ENCODE measurements at regions not wholly inside any gene's neighbourhood (a gene's known extent, or its start where the extent isn't known, plus 50 kb on each side); places are given as distances from the start of the nearest gene placed in this dataset.

- intact Hi-C loops (cut with micrococcal nuclease; ENCODE audit: unreplicated experiment), result no loop called here
- H3K27me3 ChIP-seq (replicated peaks; ENCODE audit: insufficient read depth, low read depth, low read length, poor library complexity), result no peaks in the 10 kb centered on the region
- BruUV-seq (replicated peaks), result no TSS peak
- H3K27ac ChIP-seq (ENCODE audit: low read depth, low read length, poor library complexity, severe bottlenecking), result no peak overlapping the region
- TF ChIP-seq CTCF (conservative IDR thresholded peaks at IDR 0.05; ENCODE audit: low read depth, low read length) (no peak), EZH2 (IDR thresholded peaks at IDR 0.05; ENCODE audit: borderline replicate concordance, low read depth, low read length, poor library complexity, severe bottlenecking) (no peak)
- DNase-seq (ENCODE audit: low spot score), result no peak
- POLR2A ChIA-PET (ENCODE audit: low non-redundant PET), result no interaction called here
- CTCF ChIA-PET, result no interaction called here
- no peaks in the 10 kb centered on the region for H3K9me3 ChIP-seq (ENCODE audit: low read depth, low read length, poor library complexity, severe bottlenecking)
- H3K36me3 ChIP-seq (ENCODE audit: insufficient read depth, low read length, poor library complexity, severe bottlenecking), result no peaks in the 10 kb centered on the region
- H3K4me3 ChIP-seq (ENCODE audit: low read depth, low read length, poor library complexity, severe bottlenecking), result no peak overlapping the region
- no peaks in the 10 kb centered on the region for H3K4me1 ChIP-seq (ENCODE audit: insufficient read depth, low read length, poor library complexity, severe bottlenecking)
These were observed 903.7 kb upstream of the ADGRL3 start for GRCh38 chr4:60296386-60296785.

- Histone ChIP-seq H3K27ac (ENCODE audit: low read depth, low read length, poor library complexity, severe bottlenecking) (no peak overlapping the region), H3K27me3 (replicated peaks; ENCODE audit: insufficient read depth, low read depth, low read length, poor library complexity) (no peaks in the 10 kb centered on the region), H3K36me3 (ENCODE audit: insufficient read depth, low read length, poor library complexity, severe bottlenecking) (no peaks in the 10 kb centered on the region), H3K9me3 (ENCODE audit: low read depth, low read length, poor library complexity, severe bottlenecking) (no peaks in the 10 kb centered on the region), H3K4me3 (ENCODE audit: low read depth, low read length, poor library complexity, severe bottlenecking) (no peak overlapping the region), H3K4me1 (ENCODE audit: insufficient read depth, low read length, poor library complexity, severe bottlenecking) (no peaks in the 10 kb centered on the region)
- intact Hi-C loops (cut with micrococcal nuclease; ENCODE audit: unreplicated experiment), result no loop called here
- TF ChIP-seq EZH2 (IDR thresholded peaks at IDR 0.05; ENCODE audit: borderline replicate concordance, low read depth, low read length, poor library complexity, severe bottlenecking), result no peak
- POLR2A ChIA-PET (ENCODE audit: low non-redundant PET), result no interaction called here
- no TSS peak for BruUV-seq (replicated peaks)
- no peak for DNase-seq (ENCODE audit: low spot score)
- CTCF ChIA-PET, result no interaction called here
These were observed 886.4 kb upstream of the ADGRL3 start for GRCh38 chr4:60313611-60314178.

GRCh38 chr4:60314416-60314815 is 885.7 kb upstream of the ADGRL3 start:
- no peaks in the 10 kb centered on the region for H3K27me3 ChIP-seq (replicated peaks; ENCODE audit: insufficient read depth, low read depth, low read length, poor library complexity)
- H3K4me3 ChIP-seq (ENCODE audit: low read depth, low read length, poor library complexity, severe bottlenecking), result no peak overlapping the region
- no peaks in the 10 kb centered on the region for H3K4me1 ChIP-seq (ENCODE audit: insufficient read depth, low read length, poor library complexity, severe bottlenecking)
- DNase-seq (ENCODE audit: low spot score), result no peak
- no peak for TF ChIP-seq CTCF (conservative IDR thresholded peaks at IDR 0.05; ENCODE audit: low read depth, low read length)
- no peak for TF ChIP-seq EZH2 (IDR thresholded peaks at IDR 0.05; ENCODE audit: borderline replicate concordance, low read depth, low read length, poor library complexity, severe bottlenecking)
- no TSS peak for BruUV-seq (replicated peaks)
- intact Hi-C loops (cut with micrococcal nuclease; ENCODE audit: unreplicated experiment), result no loop called here
- H3K27ac ChIP-seq (ENCODE audit: low read depth, low read length, poor library complexity, severe bottlenecking), result no peak overlapping the region
- ChIA-PET POLR2A (ENCODE audit: low non-redundant PET) (no interaction called here), CTCF (no interaction called here)
- no peaks in the 10 kb centered on the region for H3K9me3 ChIP-seq (ENCODE audit: low read depth, low read length, poor library complexity, severe bottlenecking)
- no peaks in the 10 kb centered on the region for H3K36me3 ChIP-seq (ENCODE audit: insufficient read depth, low read length, poor library complexity, severe bottlenecking)

- intact Hi-C loops (cut with micrococcal nuclease; ENCODE audit: unreplicated experiment), result no loop called here
- CTCF ChIA-PET, result no interaction called here
- DNase-seq (ENCODE audit: low spot score), result no peak
- POLR2A ChIA-PET (ENCODE audit: low non-redundant PET), result no interaction called here
- H3K9me3 ChIP-seq (ENCODE audit: low read depth, low read length, poor library complexity, severe bottlenecking), result no peaks in the 10 kb centered on the region
- no peaks in the 10 kb centered on the region for H3K36me3 ChIP-seq (ENCODE audit: insufficient read depth, low read length, poor library complexity, severe bottlenecking)
- no peaks in the 10 kb centered on the region for H3K4me1 ChIP-seq (ENCODE audit: insufficient read depth, low read length, poor library complexity, severe bottlenecking)
- TF ChIP-seq CTCF (conservative IDR thresholded peaks at IDR 0.05; ENCODE audit: low read depth, low read length) (no peak), EZH2 (IDR thresholded peaks at IDR 0.05; ENCODE audit: borderline replicate concordance, low read depth, low read length, poor library complexity, severe bottlenecking) (no peak)
- BruUV-seq (replicated peaks), result no TSS peak
- no peak overlapping the region for H3K27ac ChIP-seq (ENCODE audit: low read depth, low read length, poor library complexity, severe bottlenecking)
- no peak overlapping the region for H3K4me3 ChIP-seq (ENCODE audit: low read depth, low read length, poor library complexity, severe bottlenecking)
- H3K27me3 ChIP-seq (replicated peaks; ENCODE audit: insufficient read depth, low read depth, low read length, poor library complexity), result no peaks in the 10 kb centered on the region
These were observed 884.5 kb upstream of the ADGRL3 start for GRCh38 chr4:60315586-60315985.
